HL-60/S4 (cell line): ENCODE measurements at regions not wholly inside any gene's neighbourhood (a gene's known extent, or its start where the extent isn't known, plus 50 kb on each side); places are given as distances from the start of the nearest gene placed in this dataset.

ENCODE experiments used
- in situ Hi-C: fragments of 300-500 bp; cut with MboI; formaldehyde crosslinking; loops from 2 replicates; pipeline ENCODE4 v1.14.3; 2022; ENCODE audit warnings: low sequenced_read_pairs

- in situ Hi-C loops, result no loop called here
Observed at GRCh38 chr6:104010897-104011296, 848.8 kb downstream of the HACE1 start.

GRCh38 chr6:104003803-104004516 lies 855.8 kb downstream of the HACE1 start:
- in situ Hi-C loops, result no loop called here

DNA sequence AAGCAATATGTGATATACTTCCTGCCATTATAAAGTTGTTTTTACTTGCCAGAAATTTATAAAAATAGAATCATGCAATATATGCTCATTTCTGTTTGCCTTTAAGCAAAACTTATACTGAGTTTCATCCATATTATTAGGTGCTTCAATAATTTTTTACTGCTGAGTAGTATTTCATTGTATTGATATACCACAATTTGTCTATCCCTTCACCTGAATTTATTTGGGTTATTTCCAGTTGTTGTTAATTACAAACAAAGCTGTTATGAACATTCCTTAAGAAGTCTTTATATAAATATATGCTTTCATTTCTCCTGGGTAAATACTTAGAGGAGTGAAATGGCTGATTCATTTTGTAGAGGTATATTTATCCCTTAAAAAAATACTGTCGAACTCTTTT lies 864.1 kb downstream of the HACE1 start:
- in situ Hi-C loops, result no loop called here

DNA sequence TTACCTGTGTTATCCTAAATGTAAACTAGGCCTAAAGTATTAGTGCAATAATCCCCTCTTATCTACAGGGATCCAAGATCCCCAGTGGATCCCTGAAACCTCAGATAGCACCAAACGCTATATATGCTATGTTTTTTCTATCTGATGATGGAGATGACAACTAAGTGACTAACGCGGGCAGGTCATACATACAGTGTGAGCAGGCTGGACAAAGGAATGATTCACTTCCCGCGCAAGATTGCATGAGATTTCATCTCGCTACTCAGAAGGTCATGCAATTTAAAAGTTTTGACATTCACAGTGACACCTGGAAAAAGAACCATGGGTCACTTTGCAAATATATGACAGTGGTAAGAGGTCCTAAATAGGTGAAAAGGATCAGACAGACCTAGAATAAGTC lies 875.9 kb downstream of the HACE1 start:
- in situ Hi-C loops, result no loop called here

DNA sequence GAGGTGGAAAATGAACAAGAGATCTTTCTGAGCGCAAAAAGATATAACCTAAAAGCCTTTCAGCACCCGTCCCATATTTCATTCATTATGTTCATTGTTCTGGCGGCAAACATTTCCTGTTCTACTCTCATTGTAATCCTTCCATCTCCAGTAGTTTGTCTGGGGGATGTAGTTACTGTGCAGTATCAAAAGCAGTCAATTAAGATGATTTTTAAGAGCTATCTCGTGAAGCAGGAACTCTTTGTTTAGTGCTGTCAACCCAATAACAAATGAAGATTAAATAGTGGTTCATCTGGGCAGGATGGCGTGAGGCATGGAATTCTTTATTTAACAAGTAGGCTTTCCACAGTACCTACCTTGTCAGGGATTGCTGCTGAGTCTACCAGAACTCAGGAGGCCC lies 876.7 kb downstream of the HACE1 start:
- in situ Hi-C loops, result no loop called here

- in situ Hi-C loops, result no loop called here
Observed at GRCh38 chr6:103982574-103982973, 877.1 kb downstream of the HACE1 start.

DNA sequence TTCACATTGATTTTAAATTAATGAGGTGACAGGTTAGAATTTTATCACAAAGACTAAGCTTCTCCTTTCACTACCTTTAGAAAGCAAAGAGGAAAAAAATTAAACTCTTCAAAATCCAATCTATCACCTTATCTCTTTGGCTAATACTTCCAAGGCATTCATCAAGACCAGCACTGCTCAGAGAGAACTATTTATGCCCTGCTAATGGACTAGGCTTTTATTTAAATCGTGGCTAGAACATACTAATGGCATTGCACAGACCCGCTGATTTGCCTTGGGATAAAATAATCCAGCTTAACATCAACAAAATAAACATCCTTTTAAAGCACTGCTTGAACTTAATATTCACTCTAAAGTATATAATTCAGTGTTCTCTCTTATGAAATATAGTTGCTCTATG lies 880.4 kb downstream of the HACE1 start:
- in situ Hi-C loops, result no loop called here

DNA sequence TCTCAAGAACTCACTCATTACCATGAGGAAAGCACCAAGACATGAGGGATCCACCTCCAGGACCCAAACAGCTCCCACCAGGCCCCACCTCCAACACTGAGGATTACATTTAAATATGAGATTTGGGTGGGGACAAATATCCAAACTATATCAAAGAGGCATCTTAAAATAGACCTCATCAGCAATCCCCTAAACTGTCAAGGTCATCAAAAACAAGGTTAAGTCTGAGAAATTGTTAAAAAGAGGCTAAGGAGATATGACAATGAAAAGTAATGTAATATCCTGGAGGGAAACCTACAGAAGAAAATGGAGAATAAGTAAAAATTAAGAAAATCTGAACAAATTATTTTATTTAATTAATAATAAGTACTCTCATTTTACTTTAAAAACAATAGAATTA lies 922.3 kb downstream of the HACE1 start:
- in situ Hi-C loops, result no loop called here

- in situ Hi-C loops, result no loop called here
Observed at GRCh38 chr6:103925317-103925716, 934.4 kb downstream of the HACE1 start.

GRCh38 chr6:103910018-103910417 lies 949.7 kb downstream of the HACE1 start:
- in situ Hi-C loops, result no loop called here

GRCh38 chr6:103908898-103909297 lies 950.8 kb downstream of the HACE1 start:
- in situ Hi-C loops, result no loop called here

- in situ Hi-C loops, result no loop called here
Observed at GRCh38 chr6:103895136-103895535, 964.6 kb downstream of the HACE1 start.

- in situ Hi-C loops, result no loop called here
Observed at GRCh38 chr6:103893141-103893581, 966.6 kb downstream of the HACE1 start.

GRCh38 chr6:103886951-103887350 lies 972.8 kb downstream of the HACE1 start:
- in situ Hi-C loops, result no loop called here

DNA sequence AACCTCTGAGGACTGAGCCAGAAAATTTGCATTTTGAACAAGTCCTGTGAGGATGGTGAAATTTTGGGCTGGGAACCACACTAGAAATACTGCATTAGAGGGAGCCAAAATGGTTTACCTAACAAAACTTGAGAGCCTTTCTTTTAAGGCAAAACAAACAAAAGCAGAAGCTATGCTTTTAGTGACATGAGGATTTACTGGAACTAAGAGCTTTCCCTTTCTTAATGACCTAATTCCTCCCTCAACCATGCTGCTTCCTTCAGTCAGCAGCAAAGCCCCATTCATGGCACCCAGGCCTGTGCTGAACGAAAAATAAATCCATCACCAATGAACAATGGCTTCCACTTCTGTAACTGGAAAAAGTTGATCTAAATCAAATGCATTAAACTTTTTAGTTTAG lies 974.3 kb downstream of the HACE1 start:
- in situ Hi-C loops, result no loop called here

DNA sequence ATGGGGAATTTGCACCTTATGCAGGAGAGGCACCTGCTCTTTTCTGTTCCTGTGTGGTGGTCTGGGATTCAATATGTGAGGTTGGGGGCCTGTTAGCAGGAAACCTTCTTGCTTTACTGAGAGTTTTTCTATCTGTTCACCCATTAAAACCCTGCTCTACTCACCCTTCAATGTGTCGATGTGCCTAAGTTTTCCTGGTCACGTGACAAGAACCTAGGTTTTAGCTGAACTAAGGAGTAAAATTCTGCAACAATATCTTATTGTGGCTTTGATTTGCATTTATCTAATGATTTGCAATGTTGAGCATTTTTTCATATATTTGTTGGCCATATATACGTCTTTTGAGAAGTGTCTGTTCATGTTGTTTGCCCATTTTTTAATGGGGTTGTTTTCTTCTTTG lies 979.9 kb downstream of the HACE1 start:
- in situ Hi-C loops, result no loop called here

DNA sequence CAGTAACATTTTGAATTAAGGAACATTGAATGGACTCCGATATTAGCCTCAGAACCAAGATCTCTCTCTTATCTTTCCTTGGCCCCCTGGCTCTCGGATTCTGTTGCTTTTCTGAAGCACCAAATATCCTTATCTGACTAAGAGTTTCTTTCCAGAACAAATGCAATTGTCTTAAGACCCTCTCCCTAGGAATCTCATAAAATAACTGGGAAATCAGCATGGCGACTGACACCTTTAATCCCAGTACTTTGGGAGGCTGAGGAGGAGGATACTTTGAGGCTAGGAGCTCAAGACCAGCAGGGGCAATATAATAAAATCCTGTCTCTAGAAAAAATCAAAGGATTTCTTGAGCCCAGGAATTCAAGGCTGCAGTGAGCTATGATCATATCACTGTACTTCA lies 984.5 kb downstream of the HACE1 start:
- in situ Hi-C loops, result no loop called here

GRCh38 chr6:103874575-103874974 lies 985.1 kb downstream of the HACE1 start:
- in situ Hi-C loops, result no loop called here

DNA sequence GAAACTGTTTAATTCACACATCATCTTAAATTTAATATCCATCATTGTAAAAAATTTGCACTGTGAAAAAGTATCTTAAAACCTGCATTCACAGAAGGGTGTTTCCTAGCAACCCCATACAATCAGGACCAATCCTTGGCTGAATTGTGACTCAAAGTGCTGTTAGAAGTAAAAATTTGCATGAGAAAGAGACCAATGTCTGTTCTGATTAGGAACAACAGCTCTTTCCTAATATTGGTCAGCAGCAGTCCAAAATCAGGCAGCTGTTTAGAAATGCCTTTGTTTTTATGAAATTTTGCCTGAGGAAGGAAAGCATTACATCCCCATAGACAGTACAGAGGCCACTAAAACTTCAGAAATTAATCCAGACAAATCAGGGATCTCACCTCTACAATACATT lies 987.0 kb downstream of the HACE1 start:
- in situ Hi-C loops, result no loop called here

GRCh38 chr6:103872233-103872632 lies 987.5 kb downstream of the HACE1 start:
- in situ Hi-C loops, result no loop called here

GRCh38 chr6:103870970-103871369 lies 988.7 kb downstream of the HACE1 start:
- in situ Hi-C loops, result no loop called here

DNA sequence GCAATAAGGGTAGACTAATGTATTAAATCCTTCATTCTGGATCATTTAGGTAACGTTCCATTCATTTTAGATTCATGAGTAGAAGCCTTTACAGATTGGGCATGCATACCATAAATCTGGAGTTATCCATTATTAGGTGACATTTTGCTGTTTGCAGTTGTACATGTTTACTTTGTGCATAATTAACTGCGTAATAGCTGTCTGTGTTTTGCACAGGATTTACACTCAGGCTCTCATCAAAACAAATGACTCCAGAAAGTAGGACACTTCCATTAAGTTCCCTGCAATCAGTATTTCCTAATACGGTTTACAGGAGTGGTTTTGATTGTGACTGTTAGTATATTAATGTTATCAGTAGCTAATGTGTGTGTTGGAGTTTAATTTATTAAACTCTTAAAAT lies 997.4 kb downstream of the HACE1 start:
- in situ Hi-C loops, result no loop called here

- in situ Hi-C loops, result no loop called here
Observed at GRCh38 chr6:103858003-103858402, 1001.7 kb downstream of the HACE1 start.
